Tibial nerve (tissue), 4 donors: ENCODE measurements at regions not wholly inside any gene's neighbourhood (a gene's known extent, or its start where the extent isn't known, plus 50 kb on each side); places are given as distances from the start of the nearest gene placed in this dataset.

ENCODE experiments used
- DNase-seq, 2 donors: peaks; one replicate each; pipeline ENCODE4 v3.0.0-alpha.2; 2019; ENCODE audit warnings: low spot score in 2 of 2
- H3K27ac ChIP-seq, 4 donors: fragments of 200-600 bp; sonication (generic) in 3 of 4; one replicate each; pipeline ENCODE4 v1.5.1; 2017 to 2019; ENCODE audit warnings: mild to moderate bottlenecking in 1 of 4
- H3K27me3 ChIP-seq, 2 donors: fragments of 200-600 bp; sonication (generic) in 1 of 2; one replicate each; pipeline versions ENCODE4 v1.5.1 to v1.6.0; 2017 to 2019
- H3K36me3 ChIP-seq, 3 donors: fragments of 200-600 bp; sonication (generic); one replicate each; pipeline ENCODE4 v1.5.1; 2018 to 2019
- H3K4me1 ChIP-seq, 4 donors: fragments of 200-600 bp; sonication (generic) in 3 of 4; one replicate each; pipeline ENCODE4 v1.5.1; 2017 to 2019
- H3K4me3 ChIP-seq, 4 donors: fragments of 200-600 bp; sonication (generic) in 3 of 4; one replicate each; pipeline ENCODE4 v1.5.1; 2017 to 2019; ENCODE audit warnings: mild to moderate bottlenecking in 1 of 4, moderate library complexity in 1 of 4
- H3K9me3 ChIP-seq, 4 donors: fragments of 200-600 bp; sonication (generic) in 3 of 4; one replicate each; pipeline ENCODE4 v1.5.1; 2017 to 2019
- CTCF ChIP-seq, 5 experiments: fragments of 200-600 bp in 3 of 5; fragments of 450-650 bp in 2 of 5; sonication (generic) in 3 of 5; IDR thresholded peaks; one replicate each; pipeline ENCODE4 v1.5.1; 2016 to 2019; ENCODE audit warnings: antibody characterized with exemption in 5 of 5, mild to moderate bottlenecking in 3 of 5, moderate library complexity in 2 of 5
- EP300 ChIP-seq, 2 donors: sonication (generic); formaldehyde crosslinking; IDR thresholded peaks; one replicate each; pipeline ENCODE4 v1.6.1; 2017; ENCODE audit warnings: antibody characterized with exemption in 2 of 2, mild to moderate bottlenecking in 1 of 2
- POLR2A ChIP-seq, 2 donors: fragments of 450-650 bp; IDR thresholded peaks; one replicate each; pipeline ENCODE4 v1.6.1; 2017; ENCODE audit warnings: antibody characterized with exemption in 2 of 2, mild to moderate bottlenecking in 2 of 2, moderate library complexity in 2 of 2
- WGBS, 2 donors: methylation state at CpG; one replicate each; pipeline ENCODE4 v1.1.5; 2018; 5-methylcytosine and 5-hydroxymethylcytosine counted together

GRCh38 chr14:58780605-58781004 lies 142.8 kb downstream of the DACT1 start:
- no peak for DNase-seq
- H3K4me3 ChIP-seq, result no peak overlapping the region
- H3K36me3 ChIP-seq, result no peaks in the 10 kb centered on the region
- WGBS, 2 donors, result 88 to 95% methylated on average over 6 of the region's 6 CpGs
- no peaks in the 10 kb centered on the region for H3K27me3 ChIP-seq
- H3K4me1 ChIP-seq, result no peaks in the 10 kb centered on the region
- no peaks in the 10 kb centered on the region for H3K9me3 ChIP-seq
- H3K27ac ChIP-seq, result no peak overlapping the region
- TF ChIP-seq CTCF (IDR thresholded peaks at IDR 0.05) (no peak), POLR2A (IDR thresholded peaks at IDR 0.05) (no peak), EP300 (IDR thresholded peaks at IDR 0.05) (no peak)

DNA sequence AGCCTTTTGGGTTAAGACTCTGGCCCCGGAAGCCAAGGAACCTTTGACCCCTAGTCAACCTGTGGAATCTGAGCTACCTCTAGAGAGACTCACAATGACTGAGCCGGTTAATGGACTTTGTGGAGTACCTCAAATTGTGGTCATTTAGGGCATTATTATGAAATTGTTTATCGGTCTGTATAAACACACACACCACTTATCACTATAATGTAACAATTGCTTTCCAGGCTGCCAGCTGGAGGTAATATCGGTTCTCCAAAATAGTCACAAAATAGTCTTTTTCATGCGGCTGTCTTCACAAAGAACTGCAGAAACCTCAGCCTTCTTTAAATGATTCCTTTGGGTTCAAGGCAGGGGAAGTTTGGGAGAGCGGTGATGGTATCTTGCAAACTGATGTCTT lies 144.2 kb downstream of the DACT1 start:
- no peak overlapping the region for H3K4me3 ChIP-seq
- H3K27ac ChIP-seq, result no peak overlapping the region
- DNase-seq, result no peak
- TF ChIP-seq POLR2A (IDR thresholded peaks at IDR 0.05) (no peak), EP300 (IDR thresholded peaks at IDR 0.05) (no peak), CTCF (IDR thresholded peaks at IDR 0.05) (no peak)
- 82 to 87% methylated on average over 6 of the region's 6 CpGs for WGBS, 2 donors
- H3K4me1 ChIP-seq, result no peaks in the 10 kb centered on the region
- H3K36me3 ChIP-seq, result no peaks in the 10 kb centered on the region
- H3K27me3 ChIP-seq, result no peaks in the 10 kb centered on the region
- H3K9me3 ChIP-seq, result no peaks in the 10 kb centered on the region

DNA sequence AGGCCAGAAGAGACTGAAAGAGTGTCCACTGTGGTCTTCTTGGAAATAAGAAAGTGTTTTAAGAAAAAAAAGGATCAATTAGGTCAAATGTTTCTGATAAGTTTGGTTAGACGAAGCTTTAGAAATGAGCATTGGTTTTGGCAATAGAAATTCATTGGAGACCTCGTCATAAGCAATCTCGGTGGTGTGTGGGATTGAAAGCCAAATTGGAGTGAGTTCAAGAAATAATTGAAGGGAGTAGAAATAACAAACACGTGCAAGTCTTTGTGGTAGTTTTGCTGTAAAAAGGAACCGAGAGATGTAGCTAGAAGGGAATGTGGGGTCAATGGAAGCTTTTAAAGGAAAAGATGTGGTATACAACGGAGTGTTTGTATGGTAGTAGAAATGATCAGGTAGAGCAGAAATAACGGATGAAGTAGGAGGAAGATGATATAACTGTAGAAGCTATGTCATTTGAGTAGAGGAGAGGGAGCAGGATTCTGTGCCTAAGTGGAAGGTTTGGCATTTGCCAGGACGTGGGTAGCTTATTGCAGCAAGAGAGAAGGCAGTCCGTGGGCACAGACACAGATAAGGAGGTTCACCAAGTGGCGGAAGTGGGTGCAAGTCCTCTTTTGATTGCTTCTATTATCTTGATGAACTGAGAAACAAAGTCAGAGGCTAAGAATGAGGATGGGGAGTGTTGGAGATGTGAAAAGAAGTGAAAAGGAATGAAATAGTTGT lies 146.2 kb downstream of the DACT1 start:
- H3K9me3 ChIP-seq, result no peaks in the 10 kb centered on the region
- no peak for DNase-seq
- H3K4me1 ChIP-seq, result peaks cover 0 to 12% (median 2%) of the 10 kb centered on the region in 4 donors
- WGBS, 2 donors, result 48 to 52% methylated on average over 10 of the region's 10 CpGs
- no peaks in the 10 kb centered on the region for H3K27me3 ChIP-seq
- TF ChIP-seq POLR2A (IDR thresholded peaks at IDR 0.05) (no peak), CTCF (IDR thresholded peaks at IDR 0.05) (no peak), EP300 (IDR thresholded peaks at IDR 0.05) (no peak)
- H3K4me3 ChIP-seq, result no peak overlapping the region
- no peaks in the 10 kb centered on the region for H3K36me3 ChIP-seq
- no peak overlapping the region for H3K27ac ChIP-seq

GRCh38 chr14:58784931-58785330 lies 147.2 kb downstream of the DACT1 start:
- Histone ChIP-seq H3K9me3 (no peaks in the 10 kb centered on the region), H3K36me3 (no peaks in the 10 kb centered on the region), H3K4me3 (no peak overlapping the region), H3K27ac (no peak overlapping the region), H3K27me3 (no peaks in the 10 kb centered on the region), H3K4me1 (peaks cover 0 to 22% (median 2%) of the 10 kb centered on the region in 4 donors)
- 96 to 100% methylated on average over 1 of the region's 1 CpG for WGBS, 2 donors
- TF ChIP-seq EP300 (IDR thresholded peaks at IDR 0.05), result no peak
- no peak for TF ChIP-seq CTCF (IDR thresholded peaks at IDR 0.05)
- TF ChIP-seq POLR2A (IDR thresholded peaks at IDR 0.05), result no peak
- no peak for DNase-seq

- Histone ChIP-seq H3K9me3 (no peaks in the 10 kb centered on the region), H3K36me3 (no peaks in the 10 kb centered on the region), H3K4me1 (peaks cover 0 to 26% (median 2%) of the 10 kb centered on the region in 4 donors), H3K27ac (no peak overlapping the region), H3K27me3 (no peaks in the 10 kb centered on the region), H3K4me3 (no peak overlapping the region)
- DNase-seq, result no peak
- TF ChIP-seq CTCF (IDR thresholded peaks at IDR 0.05), result no peak
- no peak for TF ChIP-seq EP300 (IDR thresholded peaks at IDR 0.05)
- no peak for TF ChIP-seq POLR2A (IDR thresholded peaks at IDR 0.05)
- WGBS, 2 donors, result 58 to 62% methylated on average over 3 of the region's 3 CpGs
Observed at GRCh38 chr14:58785701-58786100, 147.9 kb downstream of the DACT1 start.
